ENCODE measurements at regions not wholly inside any gene's neighbourhood (a gene's known extent, or its start where the extent isn't known, plus 50 kb on each side); places are given as distances from the start of the nearest gene placed in this dataset.

DNA sequence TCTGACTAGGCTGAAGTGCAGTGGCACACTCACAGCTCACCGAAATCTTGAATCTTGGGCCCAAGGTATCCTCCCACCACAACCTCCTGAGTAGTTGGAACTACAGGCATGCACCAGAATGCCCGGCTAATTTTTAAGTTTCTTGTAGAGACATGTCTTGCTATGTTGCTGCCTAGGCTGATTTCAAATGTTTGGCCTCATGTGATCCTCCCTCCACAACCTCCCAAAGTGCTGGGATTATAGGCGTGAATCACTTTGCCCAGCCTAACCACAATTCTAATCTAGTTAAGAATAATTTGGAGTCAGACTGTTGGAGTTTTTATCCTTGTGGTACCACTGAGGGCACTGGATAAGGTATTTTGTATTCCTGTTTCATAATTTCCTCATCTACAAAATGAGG is 317.5 kb upstream of the AGA start:
- Histone ChIP-seq H3K4me1 (ENCODE audit: insufficient read depth, low read length) (no peaks in the 10 kb centered on the region), H3K9me3 (ENCODE audit: control insufficient read depth, insufficient read depth, low read length) (no peaks in the 10 kb centered on the region), H3K36me3 (ENCODE audit: insufficient read depth, low read length) (no peaks in the 10 kb centered on the region), H3K9ac (ENCODE audit: low read depth, low read length) (no peak overlapping the region)

- Histone ChIP-seq H3K36me3 (ENCODE audit: insufficient read depth, low read length) (no peaks in the 10 kb centered on the region), H3K4me1 (ENCODE audit: insufficient read depth, low read length) (no peaks in the 10 kb centered on the region), H3K9ac (ENCODE audit: low read depth, low read length) (no peak overlapping the region), H3K9me3 (ENCODE audit: control insufficient read depth, insufficient read depth, low read length) (no peaks in the 10 kb centered on the region)
Observed at GRCh38 chr4:177761692-177762091, 319.5 kb upstream of the AGA start.

- H3K4me1 ChIP-seq (ENCODE audit: insufficient read depth, low read length), result no peaks in the 10 kb centered on the region
- H3K9ac ChIP-seq (ENCODE audit: low read depth, low read length), result no peak overlapping the region
- no peaks in the 10 kb centered on the region for H3K36me3 ChIP-seq (ENCODE audit: insufficient read depth, low read length)
- no peaks in the 10 kb centered on the region for H3K9me3 ChIP-seq (ENCODE audit: control insufficient read depth, insufficient read depth, low read length)
Observed at GRCh38 chr4:177769155-177769554, 326.9 kb upstream of the AGA start.

DNA sequence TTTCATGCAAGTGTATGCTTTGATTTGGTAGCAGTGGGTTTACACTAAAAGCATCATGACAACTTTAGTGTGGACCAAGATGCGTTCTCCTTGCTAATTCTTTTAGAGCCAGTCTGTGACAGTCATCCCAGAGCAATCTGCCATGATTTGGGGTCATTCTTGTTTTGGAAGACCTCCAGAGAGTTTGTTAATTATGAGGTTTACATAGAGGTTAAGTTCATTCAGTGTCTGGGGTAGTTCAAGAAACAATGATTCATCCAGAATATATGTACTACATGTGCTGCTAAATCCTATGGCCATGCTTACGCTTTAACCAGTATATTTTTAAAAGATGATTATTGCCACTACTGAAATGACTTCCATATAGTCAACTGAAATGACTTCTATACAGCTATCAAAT is 328.5 kb upstream of the AGA start:
- no peaks in the 10 kb centered on the region for H3K36me3 ChIP-seq (ENCODE audit: insufficient read depth, low read length)
- no peaks in the 10 kb centered on the region for H3K4me1 ChIP-seq (ENCODE audit: insufficient read depth, low read length)
- H3K9me3 ChIP-seq (ENCODE audit: control insufficient read depth, insufficient read depth, low read length), result no peaks in the 10 kb centered on the region
- no peak overlapping the region for H3K9ac ChIP-seq (ENCODE audit: low read depth, low read length)

GRCh38 chr4:177771645-177772044 is 329.4 kb upstream of the AGA start:
- H3K9ac ChIP-seq (ENCODE audit: low read depth, low read length), result no peak overlapping the region
- no peaks in the 10 kb centered on the region for H3K4me1 ChIP-seq (ENCODE audit: insufficient read depth, low read length)
- H3K9me3 ChIP-seq (ENCODE audit: control insufficient read depth, insufficient read depth, low read length), result no peaks in the 10 kb centered on the region
- no peaks in the 10 kb centered on the region for H3K36me3 ChIP-seq (ENCODE audit: insufficient read depth, low read length)

DNA sequence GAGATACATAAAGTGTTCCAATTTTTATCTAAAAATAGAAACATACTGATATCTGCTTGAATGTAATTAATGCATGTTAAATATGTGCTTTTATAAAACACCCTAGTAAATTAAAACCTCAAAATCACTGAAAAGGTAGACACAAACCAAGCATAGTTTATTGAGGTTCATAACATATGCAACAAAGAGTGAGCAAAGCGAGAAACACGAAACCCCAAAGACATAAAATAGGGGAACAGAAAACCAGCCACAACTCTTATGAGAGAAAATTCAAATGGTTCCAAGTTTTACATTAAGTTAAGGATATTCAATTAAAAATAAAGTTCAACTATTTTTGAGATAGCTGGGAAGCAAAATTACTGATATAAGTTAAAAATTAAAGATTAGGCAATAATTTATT is 336.4 kb upstream of the AGA start:
- Histone ChIP-seq H3K4me1 (ENCODE audit: insufficient read depth, low read length) (no peaks in the 10 kb centered on the region), H3K9ac (ENCODE audit: low read depth, low read length) (no peak overlapping the region), H3K9me3 (ENCODE audit: control insufficient read depth, insufficient read depth, low read length) (no peaks in the 10 kb centered on the region), H3K36me3 (ENCODE audit: insufficient read depth, low read length) (no peaks in the 10 kb centered on the region)

GRCh38 chr4:177785000-177785399 is 342.8 kb upstream of the AGA start:
- Histone ChIP-seq H3K36me3 (ENCODE audit: insufficient read depth, low read length) (no peaks in the 10 kb centered on the region), H3K4me1 (ENCODE audit: insufficient read depth, low read length) (no peaks in the 10 kb centered on the region), H3K9ac (ENCODE audit: low read depth, low read length) (no peak overlapping the region), H3K9me3 (ENCODE audit: control insufficient read depth, insufficient read depth, low read length) (no peaks in the 10 kb centered on the region)

DNA sequence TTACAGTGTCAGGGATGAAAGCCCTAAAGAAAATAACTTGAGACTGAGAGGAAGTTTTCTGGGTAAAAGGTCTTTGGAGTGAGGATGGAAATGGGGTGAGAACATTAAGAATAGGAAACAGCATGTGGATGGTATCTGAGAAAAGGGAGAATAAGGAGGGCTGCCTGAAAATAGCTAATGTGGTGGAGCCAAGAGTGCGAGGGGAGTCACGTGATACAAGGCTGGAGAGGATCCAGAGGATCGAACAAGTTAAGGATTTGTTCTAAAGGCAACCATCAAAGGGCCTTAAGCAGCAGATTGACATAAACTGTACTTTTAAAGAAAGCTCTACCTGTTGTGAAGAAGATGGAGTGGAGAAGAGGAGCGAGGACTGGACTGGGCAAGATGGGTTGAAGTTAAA is 347.4 kb upstream of the AGA start:
- Histone ChIP-seq H3K36me3 (ENCODE audit: insufficient read depth, low read length) (no peaks in the 10 kb centered on the region), H3K9me3 (ENCODE audit: control insufficient read depth, insufficient read depth, low read length) (no peaks in the 10 kb centered on the region), H3K4me1 (ENCODE audit: insufficient read depth, low read length) (no peaks in the 10 kb centered on the region), H3K9ac (ENCODE audit: low read depth, low read length) (no peak overlapping the region)

DNA sequence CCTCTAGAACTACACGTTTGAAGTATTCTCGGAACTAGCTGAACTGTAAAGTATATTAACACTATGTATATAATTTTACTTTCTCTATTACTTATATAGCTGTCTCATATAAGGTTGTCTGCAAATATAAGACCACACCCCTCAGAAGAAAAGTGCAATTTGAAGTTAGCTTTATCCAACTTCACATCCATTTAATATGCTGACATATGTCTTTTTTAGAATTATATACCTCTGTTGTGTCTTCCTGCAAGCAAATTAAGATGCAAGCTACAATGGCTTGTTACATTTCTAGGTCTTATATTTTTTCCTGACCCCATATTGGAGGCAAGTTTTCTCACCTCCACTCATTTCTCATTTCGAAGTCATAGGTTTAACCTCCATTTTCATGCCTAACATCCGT is 349.0 kb upstream of the AGA start:
- Histone ChIP-seq H3K4me1 (ENCODE audit: insufficient read depth, low read length) (no peaks in the 10 kb centered on the region), H3K36me3 (ENCODE audit: insufficient read depth, low read length) (no peaks in the 10 kb centered on the region), H3K9me3 (ENCODE audit: control insufficient read depth, insufficient read depth, low read length) (no peaks in the 10 kb centered on the region), H3K9ac (ENCODE audit: low read depth, low read length) (no peak overlapping the region)

DNA sequence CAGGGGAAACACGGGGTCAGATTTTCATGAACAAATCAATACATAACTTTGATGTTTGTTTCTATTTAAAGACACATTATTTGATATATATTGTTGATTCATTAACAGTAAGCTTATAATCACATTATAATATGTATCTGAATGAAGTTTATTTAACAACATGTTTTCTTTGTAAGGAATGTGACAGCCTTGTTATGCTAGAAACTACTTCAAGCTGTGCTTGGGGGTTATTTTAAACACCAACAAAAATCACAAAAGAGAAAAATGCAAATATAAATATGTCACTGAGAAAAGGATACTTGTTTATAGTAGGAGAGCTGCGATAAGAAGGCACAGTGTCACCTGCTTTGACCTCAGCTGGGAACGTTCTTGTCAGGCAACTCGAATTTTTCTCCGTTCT is 354.6 kb upstream of the AGA start:
- Histone ChIP-seq H3K4me1 (ENCODE audit: insufficient read depth, low read length) (no peaks in the 10 kb centered on the region), H3K36me3 (ENCODE audit: insufficient read depth, low read length) (no peaks in the 10 kb centered on the region), H3K9me3 (ENCODE audit: control insufficient read depth, insufficient read depth, low read length) (no peaks in the 10 kb centered on the region), H3K9ac (ENCODE audit: low read depth, low read length) (no peak overlapping the region)

GRCh38 chr4:177798161-177798560 is 355.9 kb upstream of the AGA start:
- Histone ChIP-seq H3K36me3 (ENCODE audit: insufficient read depth, low read length) (no peaks in the 10 kb centered on the region), H3K9ac (ENCODE audit: low read depth, low read length) (no peak overlapping the region), H3K9me3 (ENCODE audit: control insufficient read depth, insufficient read depth, low read length) (no peaks in the 10 kb centered on the region), H3K4me1 (ENCODE audit: insufficient read depth, low read length) (no peaks in the 10 kb centered on the region)

- no peak overlapping the region for H3K9ac ChIP-seq (ENCODE audit: low read depth, low read length)
- no peaks in the 10 kb centered on the region for H3K4me1 ChIP-seq (ENCODE audit: insufficient read depth, low read length)
- no peaks in the 10 kb centered on the region for H3K9me3 ChIP-seq (ENCODE audit: control insufficient read depth, insufficient read depth, low read length)
- H3K36me3 ChIP-seq (ENCODE audit: insufficient read depth, low read length), result no peaks in the 10 kb centered on the region
Observed at GRCh38 chr4:177802162-177802561, 359.9 kb upstream of the AGA start.

DNA sequence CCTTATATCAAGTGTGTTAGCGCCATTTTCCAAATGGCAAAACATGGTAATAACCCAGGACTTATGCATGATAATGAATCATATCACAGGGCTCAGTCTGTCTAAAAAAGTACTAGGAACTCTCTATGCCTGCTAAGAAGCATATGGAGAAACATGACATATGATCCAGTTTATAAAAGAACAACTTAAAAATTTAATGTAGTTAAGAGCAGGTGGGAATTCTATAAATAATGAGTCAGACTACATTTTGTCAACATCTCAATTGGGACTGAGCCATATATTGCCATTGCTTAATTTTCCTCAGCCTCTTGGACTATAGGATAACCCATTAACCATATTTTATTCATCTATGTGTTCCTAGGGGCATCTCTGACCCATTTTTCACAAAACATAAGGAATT is 360.4 kb upstream of the AGA start:
- H3K36me3 ChIP-seq (ENCODE audit: insufficient read depth, low read length), result no peaks in the 10 kb centered on the region

GRCh38 chr4:177803151-177803550 is 360.9 kb upstream of the AGA start:
- H3K9me3 ChIP-seq (ENCODE audit: control insufficient read depth, insufficient read depth, low read length), result no peaks in the 10 kb centered on the region
- no peaks in the 10 kb centered on the region for H3K36me3 ChIP-seq (ENCODE audit: insufficient read depth, low read length)
- no peaks in the 10 kb centered on the region for H3K4me1 ChIP-seq (ENCODE audit: insufficient read depth, low read length)
- no peak overlapping the region for H3K9ac ChIP-seq (ENCODE audit: low read depth, low read length)

More for the DNA sequence above, 360.4 kb upstream of the AGA start:
- H3K4me1 ChIP-seq (ENCODE audit: insufficient read depth, low read length), result no peaks in the 10 kb centered on the region
- H3K9me3 ChIP-seq (ENCODE audit: control insufficient read depth, insufficient read depth, low read length), result no peaks in the 10 kb centered on the region
- H3K9ac ChIP-seq (ENCODE audit: low read depth, low read length), result no peak overlapping the region

DNA sequence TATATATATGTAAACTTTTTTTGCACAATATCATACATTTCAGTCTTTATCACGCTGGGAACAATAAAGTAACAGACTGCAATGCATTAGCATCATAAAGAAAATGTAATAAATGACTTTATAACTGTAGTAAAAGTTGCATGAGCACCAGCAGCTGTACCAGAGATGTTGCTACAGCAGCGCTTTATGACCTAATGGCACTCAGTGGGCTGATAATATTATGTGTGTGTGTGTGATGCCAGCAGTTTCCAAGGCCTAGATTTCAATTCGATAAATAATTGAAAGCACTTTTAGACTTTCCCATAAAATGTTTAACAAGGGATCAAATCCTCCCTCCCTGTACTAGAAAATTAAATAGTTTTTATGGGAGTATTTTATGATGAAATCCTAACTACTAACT is 367.6 kb upstream of the AGA start:
- Histone ChIP-seq H3K9ac (ENCODE audit: low read depth, low read length) (no peak overlapping the region), H3K4me1 (ENCODE audit: insufficient read depth, low read length) (no peaks in the 10 kb centered on the region), H3K9me3 (ENCODE audit: control insufficient read depth, insufficient read depth, low read length) (no peaks in the 10 kb centered on the region), H3K36me3 (ENCODE audit: insufficient read depth, low read length) (no peaks in the 10 kb centered on the region)

GRCh38 chr4:177810220-177810619 is 368.0 kb upstream of the AGA start:
- Histone ChIP-seq H3K9me3 (ENCODE audit: control insufficient read depth, insufficient read depth, low read length) (no peaks in the 10 kb centered on the region), H3K36me3 (ENCODE audit: insufficient read depth, low read length) (no peaks in the 10 kb centered on the region), H3K9ac (ENCODE audit: low read depth, low read length) (no peak overlapping the region), H3K4me1 (ENCODE audit: insufficient read depth, low read length) (no peaks in the 10 kb centered on the region)
